Embryonic facial prominence (tissue), 1 donor: ENCODE measurements at regions not wholly inside any gene's neighbourhood (a gene's known extent, or its start where the extent isn't known, plus 50 kb on each side); places are given as distances from the start of the nearest gene placed in this dataset.

Experiments
- DNase-seq: peaks from one replicate; pipeline ENCODE4 v3.0.0-alpha.2; 2016; ENCODE audit errors: extremely low spot score

DNA sequence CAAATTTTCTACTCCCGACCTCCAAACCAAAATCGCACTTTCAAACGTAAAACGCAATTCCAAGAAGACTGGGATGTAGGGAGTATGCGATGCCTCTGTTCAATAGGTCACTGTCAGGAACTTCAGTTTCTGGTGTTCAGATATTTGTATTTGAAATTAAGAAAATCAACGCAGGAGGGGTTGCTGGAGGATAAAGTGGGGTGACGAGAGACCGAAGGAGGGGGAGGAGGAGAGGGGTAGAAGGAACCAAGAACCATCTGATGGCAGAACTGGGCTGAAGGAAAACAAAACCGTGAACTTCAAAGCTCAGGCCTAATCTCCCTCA lies 293.8 kb upstream of the NFE2L3 start:
- DNase-seq = no peak

DNA sequence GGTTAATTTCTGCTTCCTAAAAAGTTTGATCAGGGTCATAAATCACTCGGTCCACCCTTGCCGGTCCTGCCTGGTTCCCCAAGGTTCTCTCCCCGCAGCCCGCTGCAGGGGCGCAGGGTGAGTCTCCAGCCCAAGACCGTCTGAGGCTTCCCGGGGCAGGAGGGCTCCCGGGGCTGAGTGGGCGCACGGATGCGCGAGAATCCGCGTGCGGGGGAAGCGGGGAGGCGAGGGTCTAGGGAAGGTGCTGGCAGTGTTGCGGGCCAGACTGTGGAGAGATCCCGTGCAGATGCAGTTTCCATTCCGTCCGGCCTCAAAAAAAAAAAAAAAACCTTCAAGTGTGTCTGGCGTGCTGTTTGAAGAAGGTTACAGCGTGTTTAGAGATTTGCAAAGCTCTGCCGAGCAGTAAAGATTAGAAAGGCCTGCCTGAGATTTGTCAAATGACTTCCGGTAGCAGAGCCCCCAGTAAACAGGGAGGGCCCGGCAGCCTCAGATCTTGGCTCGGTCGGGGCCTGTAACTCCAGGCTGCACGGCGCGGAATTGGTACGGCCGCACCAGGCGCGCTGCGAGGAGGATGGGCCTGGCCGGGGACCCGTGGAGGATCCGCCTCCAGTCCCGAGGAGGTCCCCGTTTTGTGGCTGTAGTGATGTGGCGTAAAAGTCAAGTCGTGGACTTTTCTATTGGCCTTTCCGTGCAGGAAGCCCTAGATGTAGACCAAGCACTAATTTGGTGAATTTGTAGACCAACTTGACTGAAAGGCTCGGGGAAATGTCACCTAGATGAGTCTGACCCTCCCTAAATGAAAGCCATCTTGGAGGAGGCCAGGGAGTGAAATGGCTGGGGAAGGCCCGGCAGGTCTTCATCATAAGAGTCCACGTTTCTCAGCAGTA lies 293.2 kb upstream of the NFE2L3 start:
- DNase-seq = no peak

DNA sequence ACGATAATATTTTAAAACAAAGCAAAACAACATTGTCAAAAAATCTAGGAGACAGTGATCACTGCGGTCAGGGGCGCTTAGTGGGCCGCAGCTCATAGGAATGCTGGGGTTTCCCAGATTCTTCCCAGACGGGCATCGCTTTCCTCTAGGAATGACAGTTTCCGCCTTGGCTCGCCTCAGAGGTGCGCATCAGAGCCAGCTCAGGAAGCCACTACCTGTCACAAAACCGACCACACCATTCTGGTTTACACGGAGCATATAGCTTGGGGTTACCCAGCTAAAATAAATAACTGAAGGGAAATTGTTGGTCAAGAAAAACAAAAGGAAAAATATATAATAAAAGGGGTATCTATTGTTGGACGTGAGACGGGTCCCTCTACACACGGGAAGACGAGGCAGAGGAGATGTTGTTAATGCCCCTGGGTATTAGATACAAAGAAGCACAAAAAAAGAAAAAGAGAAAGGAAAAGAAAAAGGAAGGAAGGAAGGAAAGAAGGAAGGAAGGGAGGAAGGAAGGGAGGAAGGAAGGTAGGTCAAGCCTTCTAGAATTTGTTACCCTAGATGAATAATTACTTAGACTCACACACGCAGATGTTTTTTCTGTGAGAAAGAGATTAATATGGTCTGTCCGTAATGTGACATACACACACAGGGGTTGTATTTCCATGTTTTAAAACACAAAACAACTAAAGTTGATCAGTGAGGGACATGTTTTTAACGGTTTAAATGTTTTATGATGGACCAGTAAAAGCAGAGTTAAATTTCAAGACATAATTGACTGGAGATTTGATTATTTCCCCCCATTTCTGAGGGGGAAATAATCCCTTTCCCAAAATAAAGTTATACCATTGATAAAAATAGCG lies 292.4 kb upstream of the NFE2L3 start:
- no peak for DNase-seq

DNA sequence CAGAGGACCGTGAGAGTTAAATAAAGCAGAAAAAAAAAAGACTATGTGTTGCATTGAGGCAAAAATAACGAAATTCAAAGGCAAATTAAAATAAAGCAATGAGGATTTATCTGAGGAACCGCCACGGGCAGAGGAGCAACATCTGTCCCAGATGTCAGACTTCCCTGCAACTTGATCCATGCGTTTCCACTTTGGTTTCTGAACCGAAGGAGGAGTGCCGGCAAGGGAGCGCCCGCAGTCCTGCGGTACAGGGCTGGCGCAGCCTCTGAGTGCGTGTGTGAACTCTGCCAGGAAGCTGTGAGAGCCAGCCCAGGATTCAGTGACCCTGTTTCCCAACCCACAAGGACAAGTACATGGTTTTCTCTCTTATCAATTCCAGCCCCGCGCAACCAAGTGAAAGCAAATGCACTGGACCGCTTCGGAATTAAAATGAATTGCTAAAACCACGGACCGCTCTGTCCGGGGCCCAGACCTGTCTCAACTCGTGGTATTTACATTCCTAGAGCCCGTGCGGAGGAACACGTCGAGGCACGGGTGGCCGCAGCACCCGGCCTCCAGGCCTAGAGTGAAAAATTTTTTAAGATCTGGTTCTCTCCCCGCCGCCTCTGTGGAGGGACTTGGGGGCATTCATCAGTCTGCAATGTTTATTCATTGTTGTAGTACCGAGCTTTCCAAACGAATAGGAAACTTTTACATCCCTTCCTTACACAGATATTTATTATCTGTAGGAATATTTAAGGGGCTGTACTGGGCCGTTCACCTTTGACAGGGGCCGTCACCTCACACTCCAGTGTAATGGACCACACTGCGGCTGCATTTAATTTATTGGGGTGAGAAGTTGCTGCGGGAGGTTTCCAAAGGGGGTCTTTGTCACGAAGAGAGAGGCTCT lies 291.5 kb upstream of the NFE2L3 start:
- no peak for DNase-seq

DNA sequence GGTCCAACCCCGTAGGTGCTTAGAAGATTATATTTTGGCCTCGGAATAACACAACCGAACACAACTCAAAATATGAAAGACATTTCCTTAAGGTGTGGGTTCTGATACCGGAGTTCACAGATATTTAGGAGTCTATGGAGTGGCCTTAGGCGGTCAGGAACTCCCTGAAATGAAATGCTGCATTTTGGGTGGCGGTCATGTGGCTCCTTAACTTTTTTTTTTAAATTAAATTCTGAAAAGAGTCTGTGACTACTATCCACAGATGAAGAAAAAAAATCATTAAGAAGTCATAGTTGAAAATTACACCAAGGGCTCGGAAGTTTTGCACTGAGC lies 290.9 kb upstream of the NFE2L3 start:
- no peak for DNase-seq

DNA sequence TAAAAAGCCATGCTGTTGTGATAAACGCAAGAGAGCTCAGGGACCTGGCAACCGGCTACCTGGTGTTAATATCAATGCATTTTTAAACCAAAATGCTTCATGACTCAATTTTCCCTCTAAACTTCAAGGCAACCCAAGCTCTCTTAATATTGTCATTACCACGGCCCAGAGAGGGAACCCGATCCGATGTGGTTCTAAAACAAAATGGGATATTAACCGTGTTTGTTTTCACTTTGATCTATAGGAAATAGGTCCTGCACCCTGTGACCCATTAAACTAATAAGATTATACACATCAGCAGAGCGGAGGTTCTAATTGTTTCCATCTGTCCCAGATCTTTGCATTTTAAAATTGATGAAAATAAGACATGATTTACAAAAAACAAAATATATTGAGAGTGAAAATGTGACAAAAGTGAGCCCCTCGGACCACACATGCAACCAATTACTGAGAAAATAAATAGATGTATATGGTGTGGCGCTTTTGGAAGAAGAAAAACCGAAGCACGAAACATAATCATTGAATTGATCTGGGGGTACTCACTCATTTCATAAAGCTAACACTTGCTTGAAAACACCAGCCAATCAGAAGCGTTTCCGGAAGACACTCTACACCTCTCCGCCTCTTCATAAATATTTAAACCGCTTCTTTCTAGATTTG lies 290.3 kb upstream of the NFE2L3 start:
- DNase-seq = no peak

DNA sequence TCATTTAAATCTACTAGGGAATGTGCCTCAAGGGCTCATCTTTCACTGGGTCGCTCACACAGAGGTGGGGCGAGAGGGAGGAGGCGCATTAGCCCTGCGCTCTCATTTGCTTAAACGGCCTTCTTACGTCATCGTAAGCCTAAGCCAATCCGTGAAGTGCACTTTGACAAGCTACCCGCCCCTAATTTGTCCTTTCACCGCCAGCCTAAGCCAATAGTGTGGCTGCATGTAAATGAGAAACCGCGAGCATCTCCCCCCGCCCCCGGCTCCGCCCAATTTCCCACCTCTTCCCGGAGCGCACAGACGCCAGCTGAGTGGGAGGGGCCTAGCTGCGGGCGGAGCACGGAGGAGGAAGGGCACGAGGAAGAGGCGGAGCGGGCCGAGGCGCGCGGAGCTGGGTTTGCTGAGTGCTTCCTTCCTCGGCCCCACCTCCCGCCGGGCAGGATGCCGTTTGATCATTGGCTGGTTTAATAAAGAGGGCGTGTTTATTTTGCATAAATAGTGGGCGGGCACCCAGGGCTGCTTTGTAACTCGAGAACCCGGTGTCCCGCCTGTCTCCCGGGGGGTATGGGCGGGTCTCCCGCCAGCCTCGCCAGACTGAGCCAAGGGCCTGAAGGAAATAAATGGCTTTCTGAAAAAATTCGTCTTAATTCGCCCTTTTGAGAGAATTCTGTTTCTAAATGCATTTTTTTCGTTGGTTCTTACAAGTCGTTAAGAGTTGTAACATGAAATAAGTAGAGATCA lies 289.6 kb upstream of the NFE2L3 start:
- peak; percentile 99 for DNase-seq

DNA sequence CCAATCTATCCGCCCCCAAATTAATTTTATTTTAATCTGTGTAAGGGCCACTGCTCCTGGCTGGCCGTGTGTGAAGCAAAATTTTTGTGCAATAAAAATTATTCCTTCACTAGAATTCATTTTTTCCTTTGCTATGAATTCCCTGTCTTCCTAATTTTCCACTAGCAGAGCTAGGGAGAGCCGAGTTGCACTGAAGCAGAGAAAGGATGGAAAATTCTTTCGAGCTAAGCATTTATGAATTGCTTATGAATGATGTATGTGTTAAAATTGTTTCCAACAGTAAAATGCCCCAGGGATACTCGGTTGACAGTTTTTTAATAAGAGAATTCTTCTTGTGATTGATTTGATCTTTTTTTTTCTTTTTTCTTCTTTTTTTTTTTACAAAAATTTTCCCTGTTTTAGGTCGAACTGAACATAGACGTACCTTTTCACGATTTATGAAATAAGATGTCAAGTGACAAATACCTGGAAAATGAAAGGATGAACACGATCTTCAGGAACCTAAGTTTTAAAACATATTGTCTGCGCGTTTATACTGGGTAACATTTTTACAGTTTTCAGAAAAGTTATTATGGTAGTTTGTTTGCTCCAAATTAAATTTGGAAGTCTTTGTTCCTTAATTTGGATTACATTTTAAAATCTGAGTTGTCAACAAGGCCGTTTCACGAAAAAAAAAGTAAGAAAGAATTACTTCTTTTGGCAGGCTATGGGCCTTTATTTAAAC lies 288.8 kb upstream of the NFE2L3 start:
- DNase-seq = no peak

DNA sequence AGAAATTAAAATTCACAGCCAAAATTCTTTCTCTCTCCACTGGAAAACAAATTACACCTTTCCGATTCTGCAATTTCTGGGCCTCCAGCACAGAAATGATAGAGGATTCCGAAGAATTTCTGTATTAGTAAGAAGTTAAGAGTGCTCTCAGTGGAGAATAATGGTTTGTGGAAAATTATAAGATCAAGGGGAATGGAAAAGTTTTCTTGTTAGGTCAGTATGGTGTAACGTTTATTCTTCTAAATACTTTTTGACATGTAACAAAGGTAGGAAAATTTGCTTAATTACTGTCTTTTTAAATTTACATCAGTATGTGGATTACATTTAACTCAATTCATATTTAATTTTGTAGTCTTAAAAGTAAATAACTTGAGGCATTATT lies 288.3 kb upstream of the NFE2L3 start:
- no peak for DNase-seq

DNA sequence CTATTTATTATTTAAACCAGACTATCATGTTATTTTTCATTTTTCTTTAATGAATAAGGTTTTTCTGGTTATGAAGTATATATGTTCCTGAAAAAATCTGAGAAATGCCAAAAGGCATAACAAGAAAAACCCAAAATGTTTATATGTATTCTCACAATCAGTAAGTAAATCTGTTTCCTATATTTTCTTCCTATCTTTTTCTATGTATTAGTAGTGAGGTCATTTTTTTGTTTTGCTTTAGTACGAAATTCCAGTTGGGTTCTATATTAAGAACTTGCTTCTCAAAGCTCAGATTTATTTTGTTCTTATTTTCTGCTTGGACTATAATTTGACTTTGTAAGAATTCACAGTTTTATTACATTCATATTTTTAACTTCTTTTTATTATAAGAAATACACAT lies 287.5 kb upstream of the NFE2L3 start:
- DNase-seq = no peak

DNA sequence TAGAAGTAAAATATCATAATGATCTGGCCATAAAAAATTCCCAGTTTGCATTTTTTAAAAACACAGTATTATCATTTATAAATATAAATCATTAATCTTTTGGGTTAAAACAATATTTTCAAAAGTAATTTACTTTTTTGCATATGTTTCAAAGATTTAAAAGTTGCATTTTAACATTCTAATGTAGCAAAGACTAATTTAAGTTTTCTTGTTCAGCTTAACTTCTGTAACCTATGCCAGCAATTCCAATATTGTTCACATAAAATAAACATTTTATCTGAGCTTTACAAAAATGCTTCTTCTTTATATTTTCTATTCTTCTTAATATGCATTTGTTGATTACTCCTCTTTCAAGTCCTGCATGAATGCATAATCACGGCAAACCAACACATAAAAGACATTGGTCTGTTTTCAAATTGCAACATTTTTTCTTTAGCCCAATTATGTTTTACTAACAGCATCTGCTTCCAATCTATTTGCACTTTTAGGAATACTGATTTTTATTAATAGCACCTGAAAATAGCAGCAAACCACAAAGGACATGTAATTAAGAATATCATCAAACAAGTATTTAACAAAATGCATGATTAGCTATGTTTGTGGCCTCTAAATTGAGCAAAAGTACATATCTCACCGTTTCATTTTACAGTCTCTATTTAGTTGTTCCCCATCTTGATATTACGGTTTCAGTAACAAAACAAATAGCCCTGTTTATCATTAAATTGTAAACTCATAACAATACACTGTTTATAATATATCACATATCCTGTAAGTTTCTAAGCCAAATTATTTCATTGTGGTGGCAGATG lies 286.9 kb upstream of the NFE2L3 start:
- no peak for DNase-seq

DNA sequence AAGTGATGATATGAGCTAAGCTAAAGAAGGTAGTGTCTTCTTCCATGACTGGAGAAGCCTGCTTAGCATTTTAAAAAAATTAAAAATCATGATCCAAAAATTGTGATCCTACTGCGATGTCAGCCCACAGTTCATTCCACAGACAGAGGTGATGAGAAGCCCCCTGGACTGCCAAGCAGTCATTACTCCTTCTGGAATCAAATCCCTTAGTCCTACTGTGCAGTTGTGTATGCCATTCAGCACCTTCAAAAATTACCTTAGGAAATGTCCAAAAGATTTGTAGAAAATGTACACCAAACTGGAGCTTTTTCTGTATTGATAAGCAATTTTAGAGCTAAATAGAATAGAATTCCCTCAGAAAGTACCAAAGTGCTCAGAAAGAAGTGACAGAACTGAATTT lies 283.5 kb upstream of the NFE2L3 start:
- DNase-seq = no peak

DNA sequence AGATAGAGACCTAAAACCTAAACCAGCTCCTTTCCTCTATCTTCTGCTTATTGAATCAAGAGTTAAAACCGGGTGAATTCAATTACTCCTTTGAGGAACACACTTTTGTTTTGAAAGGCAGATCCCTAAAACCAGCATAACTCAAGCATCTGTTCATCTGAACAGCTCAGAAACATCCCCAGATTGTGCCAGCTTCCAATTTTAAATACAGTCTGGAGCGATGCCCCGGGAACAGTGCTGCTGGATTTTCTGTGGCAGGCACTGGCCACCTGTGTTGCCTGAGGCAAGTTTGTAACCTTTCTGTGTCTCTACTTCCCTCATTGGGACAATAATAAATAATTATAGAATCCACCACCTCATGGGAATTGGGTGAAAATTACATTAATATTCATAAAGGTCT lies 281.4 kb upstream of the NFE2L3 start:
- no peak for DNase-seq

DNA sequence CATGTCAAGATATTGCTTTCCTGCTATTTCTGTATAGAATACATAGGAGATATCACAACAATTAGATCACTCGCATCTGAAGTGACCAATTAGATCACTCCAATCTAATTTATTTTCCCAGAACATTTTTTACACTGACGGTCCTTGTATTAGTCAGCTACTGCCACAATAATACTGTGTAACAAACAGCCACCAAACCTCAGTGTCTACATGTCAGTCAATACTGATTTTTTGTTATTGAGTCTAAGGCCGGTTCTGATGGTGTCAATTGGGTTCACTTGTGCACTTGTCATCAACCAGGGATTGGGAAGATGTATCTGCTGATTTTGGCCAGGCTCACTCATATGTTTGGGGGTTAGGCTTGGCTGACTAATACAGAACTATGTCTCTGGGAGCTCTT lies 275.9 kb upstream of the NFE2L3 start:
- DNase-seq = no peak

DNA sequence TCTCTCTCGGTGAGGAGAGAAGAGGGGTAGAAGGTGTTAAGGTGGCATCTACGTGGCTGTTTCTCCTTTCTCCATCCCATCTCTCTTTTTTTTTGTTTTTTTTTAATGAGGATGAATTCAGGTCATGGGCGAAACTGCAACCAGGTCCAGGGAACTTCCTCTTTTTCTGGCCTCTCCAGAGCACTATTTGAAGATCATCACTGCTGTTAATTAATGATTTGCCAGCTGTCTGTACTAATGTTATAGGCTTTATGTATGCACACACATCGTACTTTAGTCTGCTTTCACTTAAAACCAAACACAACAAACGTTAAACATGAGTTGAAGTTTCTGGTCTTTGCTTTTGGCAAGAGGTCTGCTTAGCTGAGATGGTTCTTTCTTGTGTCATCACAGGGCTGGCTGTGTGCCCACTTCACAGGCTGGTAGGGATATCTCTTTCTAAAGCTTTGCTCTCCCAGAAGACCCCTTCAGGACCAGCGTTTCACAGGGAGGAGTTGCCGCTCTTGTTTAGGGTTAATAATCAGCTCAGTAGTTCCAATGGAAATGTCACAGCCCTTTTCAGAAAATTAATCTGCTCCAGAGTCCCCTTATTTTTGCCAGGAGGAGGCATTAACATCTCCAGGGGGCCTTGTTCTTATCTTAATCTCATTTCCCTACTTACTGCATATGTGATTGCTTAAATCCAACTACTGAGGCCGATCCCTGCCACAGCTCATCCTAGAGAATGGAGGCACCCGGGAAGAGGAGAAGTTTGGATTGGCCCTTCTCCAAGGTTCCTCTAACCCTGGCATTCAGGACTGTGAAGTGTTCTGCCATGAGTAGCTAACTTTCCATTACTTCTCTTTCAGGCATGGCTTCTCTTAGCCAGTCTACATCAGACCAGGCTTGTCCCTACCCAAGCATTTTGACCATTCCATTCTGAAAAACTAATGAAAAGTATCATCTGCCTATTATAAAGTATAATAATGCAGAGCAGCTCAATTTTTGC lies 273.9 kb upstream of the NFE2L3 start:
- DNase-seq = no peak

DNA sequence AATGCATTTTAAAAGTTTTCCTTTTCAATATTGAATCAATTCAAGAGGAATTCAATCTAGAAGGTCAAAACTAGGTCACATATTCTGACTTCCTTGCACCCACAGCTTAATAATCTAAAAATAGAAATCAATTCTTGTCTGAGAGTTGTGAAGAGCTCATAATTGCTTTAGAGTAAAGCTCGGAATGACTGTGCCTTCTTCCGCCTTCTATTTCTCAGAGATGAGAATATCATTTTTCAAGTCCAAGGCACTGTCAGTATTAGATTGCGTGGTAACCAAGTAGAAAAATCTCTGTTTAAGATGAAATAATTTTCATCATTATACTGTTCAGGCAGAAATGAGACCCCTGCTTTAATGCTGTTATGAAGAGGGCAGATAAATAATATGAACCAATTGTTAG lies 272.2 kb upstream of the NFE2L3 start:
- no peak for DNase-seq

DNA sequence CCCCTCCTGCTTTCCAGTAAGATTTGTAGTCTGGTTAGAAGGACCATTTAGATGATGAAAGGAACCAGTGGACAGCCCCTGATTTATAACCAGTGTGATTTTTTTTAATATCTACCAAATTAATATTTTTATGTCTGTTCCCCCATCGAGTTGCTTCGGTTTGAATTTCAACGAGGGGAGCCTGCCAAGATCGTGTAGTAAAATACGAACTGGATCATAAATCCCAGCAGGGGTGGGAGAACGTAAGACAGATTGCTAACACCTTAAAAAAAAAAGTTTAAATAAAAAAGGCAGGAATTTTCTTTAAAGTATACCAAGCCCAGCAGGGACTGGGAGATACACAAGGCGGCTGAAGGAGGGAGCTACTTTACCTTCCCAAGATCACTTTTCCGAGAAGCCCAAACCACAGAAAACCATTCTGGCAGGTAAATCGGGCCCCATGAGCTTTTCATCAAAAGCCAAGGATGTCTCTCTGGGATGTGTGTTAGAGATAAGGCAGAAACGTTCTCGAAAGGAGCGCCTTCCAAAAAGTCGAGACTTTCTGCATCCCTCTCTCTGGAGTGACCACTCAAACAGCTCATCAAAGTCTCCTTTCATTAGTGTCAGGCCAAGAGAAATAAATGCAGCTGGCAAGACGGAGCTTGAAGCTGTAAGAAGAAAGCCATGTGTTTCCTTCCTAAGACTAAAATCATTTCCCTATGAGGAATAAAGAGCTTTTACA lies 270.5 kb upstream of the NFE2L3 start:
- DNase-seq = no peak
